ENCODE measurements at regions not wholly inside any gene's neighbourhood (a gene's known extent, or its start where the extent isn't known, plus 50 kb on each side); places are given as distances from the start of the nearest gene placed in this dataset.

DNA sequence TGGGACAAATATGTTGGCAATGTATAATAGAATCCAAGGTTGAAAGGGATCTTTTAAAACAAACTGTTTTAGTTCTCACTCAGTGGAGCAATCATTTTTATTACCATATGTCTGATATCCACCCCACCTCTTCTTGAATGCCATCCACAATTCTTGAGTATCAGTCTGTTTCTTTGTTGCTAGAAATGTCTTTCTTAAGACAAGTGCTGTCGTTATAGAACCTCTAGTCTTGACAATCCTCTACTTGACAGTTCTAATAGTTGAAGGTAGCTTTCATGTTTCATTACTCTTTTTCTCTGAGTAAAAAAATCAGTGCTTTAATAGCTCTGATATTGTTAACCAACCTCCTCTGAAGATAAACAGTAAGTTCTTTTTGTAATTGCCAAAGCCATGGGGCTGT lies 737.9 kb downstream of the MECOM start:
- TF ChIP-seq, protein P1, sequence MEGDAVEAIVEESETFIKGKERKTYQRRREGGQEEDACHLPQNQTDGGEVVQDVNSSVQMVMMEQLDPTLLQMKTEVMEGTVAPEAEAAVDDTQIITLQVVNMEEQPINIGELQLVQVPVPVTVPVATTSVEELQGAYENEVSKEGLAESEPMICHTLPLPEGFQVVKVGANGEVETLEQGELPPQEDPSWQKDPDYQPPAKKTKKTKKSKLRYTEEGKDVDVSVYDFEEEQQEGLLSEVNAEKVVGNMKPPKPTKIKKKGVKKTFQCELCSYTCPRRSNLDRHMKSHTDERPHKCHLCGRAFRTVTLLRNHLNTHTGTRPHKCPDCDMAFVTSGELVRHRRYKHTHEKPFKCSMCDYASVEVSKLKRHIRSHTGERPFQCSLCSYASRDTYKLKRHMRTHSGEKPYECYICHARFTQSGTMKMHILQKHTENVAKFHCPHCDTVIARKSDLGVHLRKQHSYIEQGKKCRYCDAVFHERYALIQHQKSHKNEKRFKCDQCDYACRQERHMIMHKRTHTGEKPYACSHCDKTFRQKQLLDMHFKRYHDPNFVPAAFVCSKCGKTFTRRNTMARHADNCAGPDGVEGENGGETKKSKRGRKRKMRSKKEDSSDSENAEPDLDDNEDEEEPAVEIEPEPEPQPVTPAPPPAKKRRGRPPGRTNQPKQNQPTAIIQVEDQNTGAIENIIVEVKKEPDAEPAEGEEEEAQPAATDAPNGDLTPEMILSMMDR (IDR thresholded peaks at IDR 0.05; ENCODE audit: insufficient read depth, low read length, poor library complexity, severe bottlenecking): no peak
- no peak for TF ChIP-seq EZH2phosphoT487 (conservative IDR thresholded peaks at IDR 0.05; ENCODE audit: low read length)
